HEK293 (cell line): ENCODE measurements at regions not wholly inside any gene's neighbourhood (a gene's known extent, or its start where the extent isn't known, plus 50 kb on each side); places are given as distances from the start of the nearest gene placed in this dataset.

ENCODE experiments used
- HOXD13 ChIP-seq: sonication (generic); formaldehyde crosslinking; IDR thresholded peaks from 2 replicates; pipeline ENCODE4 v1.8.0; 2022; ENCODE audit warnings: missing genetic modification reagents, borderline replicate concordance
- KLF1 ChIP-seq: fragments of 450-650 bp; formaldehyde crosslinking; IDR thresholded peaks from 2 replicates; pipeline ENCODE4 v1.5.1; 2016; ENCODE audit warnings: missing biosample characterization, missing genetic modification characterization
- KLF10 ChIP-seq: fragments of 450-650 bp; IDR thresholded peaks from 2 replicates; pipeline ENCODE4 v1.5.1; 2018; ENCODE audit warnings: missing biosample characterization, mild to moderate bottlenecking, missing genetic modification characterization
- MZF1 ChIP-seq: fragments of 450-650 bp; formaldehyde crosslinking; IDR thresholded peaks from 2 replicates; pipeline ENCODE4 v1.5.1; 2017; ENCODE audit warnings: missing biosample characterization, missing genetic modification characterization, borderline replicate concordance
- OSR2 ChIP-seq: fragments of 450-650 bp; formaldehyde crosslinking; IDR thresholded peaks from 2 replicates; pipeline ENCODE4 v1.5.1; 2016; ENCODE audit warnings: missing biosample characterization, missing genetic modification characterization
- PRDM4 ChIP-seq: fragments of 450-650 bp; formaldehyde crosslinking; IDR thresholded peaks from 2 replicates; pipeline ENCODE4 v1.5.1; 2017; ENCODE audit warnings: missing biosample characterization, missing genetic modification characterization
- SALL2 ChIP-seq: fragments of 450-650 bp; formaldehyde crosslinking; IDR thresholded peaks from 2 replicates; pipeline ENCODE4 v1.5.0; 2017; ENCODE audit warnings: missing biosample characterization, mild to moderate bottlenecking, missing genetic modification characterization, borderline replicate concordance
- SCRT2 ChIP-seq: fragments of 450-650 bp; formaldehyde crosslinking; IDR thresholded peaks from 2 replicates; pipeline ENCODE4 v1.5.1; 2016; ENCODE audit warnings: missing biosample characterization, missing genetic modification characterization
- SP2 ChIP-seq: fragments of 450-650 bp; formaldehyde crosslinking; IDR thresholded peaks from 2 replicates; pipeline ENCODE4 v1.5.1; 2016; ENCODE audit warnings: missing biosample characterization, missing genetic modification characterization
- ZBTB20 ChIP-seq: fragments of 450-650 bp; formaldehyde crosslinking; IDR thresholded peaks from 2 replicates; pipeline ENCODE4 v1.5.1; 2016; ENCODE audit warnings: missing biosample characterization, missing genetic modification characterization
- ZBTB6 ChIP-seq: fragments of 450-650 bp; formaldehyde crosslinking; IDR thresholded peaks from 2 replicates; pipeline ENCODE4 v1.5.1; 2017; ENCODE audit warnings: missing biosample characterization, missing genetic modification characterization
- ZNF121 ChIP-seq: fragments of 450-650 bp; formaldehyde crosslinking; IDR thresholded peaks from 2 replicates; pipeline ENCODE4 v1.5.1; 2016; ENCODE audit warnings: missing biosample characterization, missing genetic modification characterization
- ZNF140 ChIP-seq: fragments of 450-650 bp; formaldehyde crosslinking; IDR thresholded peaks from 2 replicates; pipeline ENCODE4 v1.5.1; 2016; ENCODE audit warnings: missing biosample characterization, missing genetic modification characterization
- ZNF157 ChIP-seq: fragments of 450-650 bp; formaldehyde crosslinking; IDR thresholded peaks from 2 replicates; pipeline ENCODE4 v1.5.1; 2016; ENCODE audit warnings: missing biosample characterization, missing genetic modification characterization
- ZNF184 ChIP-seq: fragments of 450-650 bp; IDR thresholded peaks from 2 replicates; pipeline ENCODE4 v1.5.1; 2018; ENCODE audit warnings: missing biosample characterization, mild to moderate bottlenecking, missing genetic modification characterization
- ZNF202 ChIP-seq: fragments of 450-650 bp; formaldehyde crosslinking; IDR thresholded peaks from 2 replicates; pipeline ENCODE4 v1.5.1; 2016; ENCODE audit warnings: missing biosample characterization, missing genetic modification characterization, borderline replicate concordance
- ZNF239 ChIP-seq: fragments of 450-650 bp; formaldehyde crosslinking; IDR thresholded peaks from 2 replicates; pipeline ENCODE4 v1.5.1; 2016; ENCODE audit warnings: missing biosample characterization, missing genetic modification characterization
- ZNF391 ChIP-seq: fragments of 450-650 bp; formaldehyde crosslinking; IDR thresholded peaks from 2 replicates; pipeline ENCODE4 v1.5.1; 2016; ENCODE audit warnings: low read depth, missing biosample characterization, missing genetic modification characterization, borderline replicate concordance
- ZNF416 ChIP-seq: fragments of 450-650 bp; formaldehyde crosslinking; IDR thresholded peaks from 2 replicates; pipeline ENCODE4 v1.5.1; 2016; ENCODE audit warnings: missing biosample characterization, missing genetic modification characterization
- ZNF449 ChIP-seq: fragments of 450-650 bp; formaldehyde crosslinking; IDR thresholded peaks from 2 replicates; pipeline ENCODE4 v1.5.1; 2017; ENCODE audit warnings: missing biosample characterization, mild to moderate bottlenecking, missing genetic modification characterization, moderate library complexity
- ZNF513 ChIP-seq: fragments of 450-650 bp; IDR thresholded peaks from 2 replicates; pipeline ENCODE4 v1.5.1; 2018; ENCODE audit warnings: missing biosample characterization, missing genetic modification characterization
- ZNF544 ChIP-seq: fragments of 450-650 bp; formaldehyde crosslinking; IDR thresholded peaks from 2 replicates; pipeline ENCODE4 v1.5.0; 2017; ENCODE audit warnings: missing biosample characterization, missing genetic modification characterization
- ZNF624 ChIP-seq: fragments of 450-650 bp; formaldehyde crosslinking; IDR thresholded peaks from 2 replicates; pipeline ENCODE4 v1.5.1; 2017; ENCODE audit warnings: missing biosample characterization, missing genetic modification characterization
- ZNF639 ChIP-seq: fragments of 450-650 bp; formaldehyde crosslinking; IDR thresholded peaks from 2 replicates; pipeline ENCODE4 v1.5.1; 2016; ENCODE audit warnings: missing biosample characterization, missing genetic modification characterization
- ZNF658 ChIP-seq: fragments of 450-650 bp; formaldehyde crosslinking; IDR thresholded peaks from 2 replicates; pipeline ENCODE4; 2016; ENCODE audit warnings: missing biosample characterization, missing genetic modification characterization
- ZSCAN18 ChIP-seq: fragments of 450-650 bp; formaldehyde crosslinking; IDR thresholded peaks from 2 replicates; pipeline ENCODE4 v1.5.1; 2016; ENCODE audit warnings: missing biosample characterization, missing genetic modification characterization
- ZSCAN23 ChIP-seq: fragments of 450-650 bp; formaldehyde crosslinking; IDR thresholded peaks from 2 replicates; pipeline ENCODE4 v1.5.1; 2016; ENCODE audit warnings: missing biosample characterization, missing genetic modification characterization
- ZSCAN5A ChIP-seq: fragments of 450-650 bp; formaldehyde crosslinking; IDR thresholded peaks from 2 replicates; pipeline ENCODE4 v1.5.1; 2016; ENCODE audit warnings: missing biosample characterization, missing genetic modification characterization

GRCh38 chr6:28657769-28658465 lies 132.2 kb downstream of the GPX5 start (continued):
- TF ChIP-seq SCRT2 (tag by site-specific recombination) (no peak), ZSCAN18 (tag by site-specific recombination) (no peak), KLF1 (tag by site-specific recombination) (no peak), ZNF157 (tag by site-specific recombination) (no peak), ZNF658 (no peak), ZNF449 (tag by site-specific recombination) (peak; percentile 47; the same call in 1 of the 2 replicates), ZNF544 (tag by site-specific recombination) (no peak), ZNF624 (tag by site-specific recombination) (no peak), ZBTB6 (tag by site-specific recombination) (0 out of 2 replicates have a peak, but pooled peaks have one; percentile 52), HOXD13 (CRISPR knock-in tag) (no peak), ZNF184 (tag by site-specific recombination) (0 out of 2 replicates have a peak, but pooled peaks have one; percentile 67), KLF10 (tag by site-specific recombination) (0 out of 2 replicates have a peak, but pooled peaks have one; percentile 28), MZF1 (peak; percentile 68; the same call in 1 of the 2 replicates), ZNF202 (tag by site-specific recombination) (no peak), SALL2 (tag by site-specific recombination) (no peak), ZNF391 (tag by site-specific recombination) (no peak; the same call in 1 of the 2 replicates), ZNF639 (peak; percentile 61; the same call in 1 of the 2 replicates), OSR2 (peak; percentile 46; the same call in 1 of the 2 replicates), ZNF121 (peak; percentile 7; the same call in 1 of the 2 replicates), ZNF513 (tag by site-specific recombination) (peak; percentile 38; the same call in 1 of the 2 replicates), ZBTB20 (tag by site-specific recombination) (peak; percentile 35; the same call in 1 of the 2 replicates), ZSCAN23 (tag by site-specific recombination) (0 out of 2 replicates have a peak, but pooled peaks have one; percentile 17), ZNF416 (no peak), SP2 (tag by site-specific recombination) (no peak), ZNF140 (no peak), PRDM4 (tag by site-specific recombination) (no peak), ZSCAN5A (tag by site-specific recombination) (no peak), ZNF239 (tag by site-specific recombination) (no peak)
